ENCODE measurements at regions not wholly inside any gene's neighbourhood (a gene's known extent, or its start where the extent isn't known, plus 50 kb on each side); places are given as distances from the start of the nearest gene placed in this dataset.

GRCh38 chr12:131455581-131456110 is 255.2 kb upstream of the SFSWAP start:
- H3K4me3 ChIP-seq (ENCODE audit: low read depth, low read length): no peak overlapping the region
- no peak for TF ChIP-seq CTCF (IDR thresholded peaks at IDR 0.05; ENCODE audit: low read depth, low read length, missing control alignments)
- H3K36me3 ChIP-seq (replicated peaks): no peaks in the 10 kb centered on the region
- DNase-seq: no peak
- in situ Hi-C loops (cut with HindIII; ENCODE audit: low pct_ligation_motif_present, low sequenced_read_pairs): no loop called here
- no peaks in the 10 kb centered on the region for H3K27me3 ChIP-seq (replicated peaks)
- H3K27ac ChIP-seq: no peak overlapping the region

- no peaks in the 10 kb centered on the region for H3K36me3 ChIP-seq (replicated peaks)
- no peak for TF ChIP-seq CTCF (IDR thresholded peaks at IDR 0.05; ENCODE audit: low read depth, low read length, missing control alignments)
- H3K27me3 ChIP-seq (replicated peaks): no peaks in the 10 kb centered on the region
- no peak overlapping the region for H3K4me3 ChIP-seq (ENCODE audit: low read depth, low read length)
- H3K27ac ChIP-seq: no peak overlapping the region
- no peak for DNase-seq
- in situ Hi-C loops (cut with HindIII; ENCODE audit: low pct_ligation_motif_present, low sequenced_read_pairs): no loop called here
Measured at GRCh38 chr12:131456301-131457027, 254.4 kb upstream of the SFSWAP start.

GRCh38 chr12:131457028-131457310 is 253.9 kb upstream of the SFSWAP start:
- no peaks in the 10 kb centered on the region for H3K27me3 ChIP-seq (replicated peaks)
- TF ChIP-seq CTCF (IDR thresholded peaks at IDR 0.05; ENCODE audit: low read depth, low read length, missing control alignments): no peak
- H3K4me3 ChIP-seq (ENCODE audit: low read depth, low read length): no peak overlapping the region
- no peaks in the 10 kb centered on the region for H3K36me3 ChIP-seq (replicated peaks)
- in situ Hi-C loops (cut with HindIII; ENCODE audit: low pct_ligation_motif_present, low sequenced_read_pairs): no loop called here
- DNase-seq: no peak
- H3K27ac ChIP-seq: no peak overlapping the region

- no peaks in the 10 kb centered on the region for H3K27me3 ChIP-seq (replicated peaks)
- TF ChIP-seq CTCF (IDR thresholded peaks at IDR 0.05; ENCODE audit: low read depth, low read length, missing control alignments): no peak
- no peak overlapping the region for H3K4me3 ChIP-seq (ENCODE audit: low read depth, low read length)
- no peak overlapping the region for H3K27ac ChIP-seq
- no peaks in the 10 kb centered on the region for H3K36me3 ChIP-seq (replicated peaks)
- in situ Hi-C loops (cut with HindIII; ENCODE audit: low pct_ligation_motif_present, low sequenced_read_pairs): no loop called here
- no peak for DNase-seq
Measured at GRCh38 chr12:131457331-131458047, 253.4 kb upstream of the SFSWAP start.

GRCh38 chr12:131458048-131458374 is 252.9 kb upstream of the SFSWAP start:
- Histone ChIP-seq H3K27me3 (replicated peaks) (no peaks in the 10 kb centered on the region), H3K4me3 (ENCODE audit: low read depth, low read length) (no peak overlapping the region), H3K36me3 (replicated peaks) (no peaks in the 10 kb centered on the region), H3K27ac (no peak overlapping the region)
- no peak for TF ChIP-seq CTCF (IDR thresholded peaks at IDR 0.05; ENCODE audit: low read depth, low read length, missing control alignments)
- in situ Hi-C loops (cut with HindIII; ENCODE audit: low pct_ligation_motif_present, low sequenced_read_pairs): no loop called here
- no peak for DNase-seq

All from brain microvascular endothelial cell (primary cell).